ENCODE measurements at regions not wholly inside any gene's neighbourhood (a gene's known extent, or its start where the extent isn't known, plus 50 kb on each side); places are given as distances from the start of the nearest gene placed in this dataset.

GRCh38 chr4:95660719-95661118 lies 111.9 kb upstream of the UNC5C start:
- no peak for DNase-seq (ENCODE audit: low read depth)

DNA sequence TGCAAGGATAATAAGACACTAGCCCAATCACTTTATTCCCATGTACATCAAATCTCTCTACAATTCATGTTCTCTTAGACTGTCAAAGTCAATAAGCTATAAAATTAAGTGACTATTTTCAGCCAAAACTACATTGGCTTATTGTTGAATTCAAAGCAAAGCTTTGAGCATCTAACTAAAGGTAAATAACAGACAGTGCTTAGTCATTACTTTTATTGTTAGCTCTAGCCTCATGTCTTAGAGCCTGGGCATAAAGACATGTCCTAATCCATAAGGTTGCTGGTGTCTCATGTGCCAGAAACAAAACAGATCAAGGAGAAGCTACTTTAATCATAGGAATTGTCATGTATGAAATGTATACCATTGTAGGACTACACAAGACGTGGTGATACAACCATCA lies 103.1 kb upstream of the UNC5C start:
- no peak for DNase-seq (ENCODE audit: low read depth)

DNA sequence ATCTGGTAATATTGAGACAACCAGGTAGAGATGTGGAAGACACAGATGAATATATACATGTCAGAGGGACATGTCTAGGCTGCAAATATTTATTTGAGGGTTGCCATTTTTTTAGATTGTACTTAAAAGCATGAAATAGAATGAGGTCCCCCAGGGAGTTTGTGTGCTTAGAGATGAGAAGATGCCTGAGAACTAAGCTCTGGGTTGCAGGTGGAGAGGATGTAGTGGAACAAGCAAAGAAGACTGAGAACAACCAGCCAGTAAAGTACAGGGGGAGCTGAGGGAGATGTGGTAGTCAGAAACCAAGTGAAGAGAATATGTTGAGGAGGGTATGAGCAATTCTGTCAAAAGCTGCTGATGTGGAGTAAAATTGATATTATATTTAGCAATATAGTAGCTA lies 95.6 kb upstream of the UNC5C start:
- no peak for DNase-seq (ENCODE audit: low read depth)

- DNase-seq (ENCODE audit: low read depth): no peak
Measured at GRCh38 chr4:95643627-95644026, 94.9 kb upstream of the UNC5C start.

- DNase-seq (ENCODE audit: low read depth): no peak
Measured at GRCh38 chr4:95641571-95641970, 92.8 kb upstream of the UNC5C start.

DNA sequence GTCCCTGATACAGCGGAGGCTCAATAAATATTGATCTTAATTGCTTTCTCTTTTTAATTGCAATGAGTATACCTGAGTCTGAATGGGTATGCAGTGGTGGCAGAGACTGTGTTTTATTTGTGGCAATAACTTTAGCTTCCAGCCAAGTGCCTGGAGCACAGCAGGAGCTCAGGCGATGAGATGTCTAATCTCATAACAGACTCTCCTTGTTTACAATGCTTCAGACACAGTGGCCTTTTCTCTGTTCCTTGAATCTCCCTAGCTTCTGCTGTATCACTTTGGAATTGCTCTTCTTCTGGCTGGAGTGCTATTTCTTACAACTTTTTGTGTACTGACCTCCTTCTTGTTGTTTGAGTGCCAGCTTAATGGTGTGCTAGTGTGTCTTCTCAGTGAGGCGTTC lies 91.5 kb upstream of the UNC5C start:
- no peak for DNase-seq (ENCODE audit: low read depth)

DNA sequence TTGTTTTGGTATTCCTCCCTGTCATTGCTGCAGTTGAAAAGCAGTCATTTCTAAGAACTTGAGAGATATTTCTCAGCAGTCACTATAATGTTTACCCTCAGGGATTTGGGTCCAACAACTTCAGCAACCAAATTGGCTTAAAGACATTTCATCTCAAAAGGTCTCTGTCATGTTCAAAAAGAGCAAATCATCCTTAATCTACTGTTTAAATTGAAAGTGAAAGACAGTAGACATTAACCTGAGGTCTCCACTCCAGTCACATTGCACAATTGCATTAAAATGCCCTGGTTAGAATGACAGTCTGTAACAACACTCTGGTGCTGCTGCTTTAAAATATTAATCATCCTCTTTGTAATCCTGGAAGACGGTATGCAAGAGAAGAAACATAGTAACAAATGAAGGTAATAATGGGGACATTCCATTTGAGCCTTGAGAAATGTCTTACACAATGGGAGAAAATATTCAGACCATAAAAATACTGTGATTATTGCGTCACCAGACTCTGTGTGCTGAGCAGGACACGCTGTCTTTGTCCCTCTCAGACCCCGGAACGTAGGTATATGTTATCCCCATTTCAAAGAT lies 90.2 kb upstream of the UNC5C start:
- DNase-seq (ENCODE audit: low read depth): no peak

GRCh38 chr4:95637043-95637600 lies 88.3 kb upstream of the UNC5C start:
- DNase-seq (ENCODE audit: low read depth): no peak

DNA sequence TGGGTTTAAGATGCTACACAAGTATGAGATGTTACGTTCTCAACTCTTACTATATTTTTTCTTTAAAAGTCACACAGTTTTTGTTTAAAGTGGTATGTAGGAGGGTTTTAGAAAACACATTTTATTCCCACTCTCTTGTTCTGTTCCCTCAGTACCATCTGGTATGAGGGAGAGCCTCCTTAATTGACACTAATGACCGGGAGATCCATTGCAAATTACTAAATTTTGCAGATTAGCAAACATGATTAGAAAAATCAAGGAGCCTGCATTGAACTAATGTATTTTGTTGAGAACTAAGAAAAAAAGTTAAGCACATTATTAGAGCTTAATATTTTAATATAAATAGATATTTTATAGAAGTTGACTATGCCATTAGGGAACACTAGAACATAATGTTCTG lies 87.3 kb upstream of the UNC5C start:
- DNase-seq (ENCODE audit: low read depth): no peak

DNA sequence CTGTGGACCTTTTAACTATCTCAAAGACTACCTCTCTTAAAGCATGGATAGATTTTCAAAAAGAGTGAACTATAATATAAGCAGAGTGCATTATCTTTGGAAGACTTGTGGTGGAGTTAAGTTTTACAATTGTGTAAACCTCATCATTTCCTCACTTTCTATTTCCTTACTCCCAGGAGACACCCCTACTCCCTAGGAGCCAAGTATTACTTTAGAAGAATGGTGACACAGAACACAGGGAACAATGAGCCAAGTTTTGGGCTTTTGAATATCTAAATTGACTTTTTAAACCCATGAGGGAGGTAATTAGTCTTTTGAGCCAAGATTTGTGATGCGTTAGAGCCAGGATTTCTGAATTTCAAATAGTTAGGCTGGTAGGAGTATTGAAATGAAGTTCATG lies 78.9 kb upstream of the UNC5C start:
- DNase-seq (ENCODE audit: low read depth): no peak

GRCh38 chr4:95627024-95627605 lies 78.3 kb upstream of the UNC5C start:
- no peak for DNase-seq (ENCODE audit: low read depth)

GRCh38 chr4:95625020-95625419 lies 76.2 kb upstream of the UNC5C start:
- DNase-seq (ENCODE audit: low read depth): no peak

DNA sequence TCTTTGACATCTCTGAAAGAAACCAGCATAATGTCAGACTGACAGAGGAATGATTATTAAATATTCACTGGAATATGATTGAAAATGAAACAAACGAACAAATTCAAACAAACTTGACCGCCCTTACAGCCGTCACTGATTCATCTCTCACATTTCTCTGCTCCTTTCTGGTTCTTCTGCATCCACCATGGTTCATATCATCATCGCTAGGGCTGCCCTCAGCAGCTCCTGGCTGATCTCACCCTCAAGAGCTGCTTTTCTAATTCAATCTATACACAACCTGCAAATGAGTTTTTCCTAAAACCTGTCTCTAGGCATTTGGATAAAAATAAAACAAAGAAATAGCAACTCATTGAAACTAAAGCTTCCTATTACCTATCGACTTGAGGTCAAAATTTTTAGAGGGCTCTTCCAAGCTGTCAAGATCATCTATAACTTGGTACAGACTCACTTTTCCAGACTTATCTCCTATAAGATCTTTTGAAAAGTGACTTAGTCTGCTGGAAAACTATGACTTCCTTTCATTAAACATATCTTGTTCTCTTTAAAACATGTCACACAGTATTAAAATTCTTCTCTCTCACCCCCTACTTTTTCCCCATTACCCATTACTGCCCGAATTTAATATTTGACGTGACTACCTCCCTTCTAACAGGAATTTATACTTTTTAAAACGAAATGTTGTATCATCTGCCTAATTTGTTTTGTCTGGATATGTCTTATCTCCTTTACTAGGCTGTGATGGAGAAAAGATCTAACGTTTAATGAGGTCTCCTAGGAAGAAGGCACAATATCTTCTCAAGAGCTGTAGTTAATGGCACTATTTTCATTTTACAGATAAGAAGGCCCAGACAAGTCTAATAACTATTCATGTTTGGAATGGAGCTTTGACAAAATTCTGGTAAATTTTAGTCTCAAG lies 71.0 kb upstream of the UNC5C start:
- DNase-seq (ENCODE audit: low read depth): no peak

DNA sequence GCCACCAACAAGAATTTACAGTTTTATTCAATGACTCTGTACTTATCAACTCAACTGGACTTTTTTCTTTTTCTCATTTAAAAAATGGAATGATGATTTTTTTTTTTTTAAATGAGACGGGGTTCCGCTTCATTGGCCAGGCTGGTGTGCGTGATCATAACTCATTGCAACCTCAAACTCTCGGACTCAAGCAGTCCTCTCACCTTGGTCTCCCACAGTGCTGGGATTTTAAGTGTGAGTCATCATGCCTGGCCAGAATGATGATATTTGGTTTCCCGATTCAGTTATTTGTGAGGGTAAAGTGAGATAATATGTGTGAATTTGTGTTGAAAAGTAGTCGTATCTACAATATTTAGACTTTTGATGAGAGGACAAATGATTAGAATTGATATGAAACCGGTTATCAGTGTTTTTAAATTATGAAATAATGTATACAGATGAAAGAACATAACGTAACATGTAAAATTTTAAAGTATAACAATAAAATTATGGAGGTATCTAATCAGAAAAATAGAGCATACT lies 66.0 kb upstream of the UNC5C start:
- DNase-seq (ENCODE audit: low read depth): no peak

DNA sequence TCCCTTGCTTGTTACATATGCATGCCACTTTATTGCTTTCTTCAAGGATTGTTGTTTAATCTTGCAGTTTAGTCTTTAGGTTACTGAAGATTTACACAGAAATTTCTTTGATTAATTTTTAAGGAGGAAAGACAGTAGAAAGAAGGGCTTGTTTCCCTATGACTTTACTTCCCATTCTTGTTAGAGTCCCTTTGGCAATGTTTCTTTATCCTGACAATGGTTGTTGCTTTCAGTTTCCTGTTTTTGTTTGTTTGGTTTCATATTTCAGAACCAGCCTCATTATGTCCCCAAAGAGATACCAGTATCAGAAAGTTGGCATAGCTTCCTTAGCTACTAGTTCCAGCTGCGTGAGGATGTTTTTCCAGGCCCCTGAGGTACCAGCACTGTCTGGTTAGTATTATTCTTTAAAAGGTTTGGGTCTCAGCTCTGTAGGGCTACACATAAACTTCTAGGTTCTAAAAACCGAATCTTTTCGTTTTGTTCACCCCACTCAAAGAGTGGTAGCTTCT lies 61.3 kb upstream of the UNC5C start:
- no peak for DNase-seq (ENCODE audit: low read depth)

DNA sequence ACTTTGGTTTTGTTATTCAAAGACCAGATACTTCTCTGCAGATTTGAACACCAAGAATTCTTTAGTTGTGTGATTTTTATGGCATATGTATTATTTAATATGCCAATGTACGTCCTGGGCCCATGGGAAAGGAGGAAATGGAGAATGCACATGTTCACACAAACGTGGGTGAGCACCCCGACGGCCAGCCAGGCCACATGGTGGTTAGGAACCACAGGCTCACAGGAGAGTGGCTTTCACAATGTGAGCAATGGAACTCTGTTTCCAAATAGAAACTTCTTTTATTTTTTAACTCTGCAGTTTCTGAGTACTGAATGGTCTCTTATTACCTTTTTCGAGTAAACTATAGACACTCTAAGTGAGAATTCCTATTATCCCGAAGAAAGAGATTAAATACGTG lies 58.0 kb upstream of the UNC5C start:
- DNase-seq (ENCODE audit: low read depth): no peak

GRCh38 chr4:95603393-95603792 lies 54.6 kb upstream of the UNC5C start:
- no peak for DNase-seq (ENCODE audit: low read depth)

- DNase-seq (ENCODE audit: low read depth): no peak
Measured at GRCh38 chr4:95602872-95603271, 54.1 kb upstream of the UNC5C start.

DNA sequence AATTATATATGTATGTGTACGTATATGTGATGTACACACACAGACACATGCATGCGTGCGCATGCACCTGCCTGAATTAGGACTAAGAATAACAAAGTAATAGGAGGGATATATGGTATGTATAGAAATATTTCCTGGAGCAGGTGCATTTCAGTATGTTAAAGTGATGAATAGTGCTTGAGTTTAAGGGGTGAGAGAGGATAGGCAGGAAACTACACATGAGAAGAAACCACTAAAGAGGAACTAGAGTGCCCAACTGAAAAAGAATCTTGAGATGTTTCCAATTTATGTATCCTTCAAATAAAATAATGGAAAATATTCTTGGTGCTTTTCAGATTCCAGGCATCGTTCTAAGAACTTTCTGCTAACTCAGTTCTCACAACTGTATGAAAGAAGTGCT lies 52.6 kb upstream of the UNC5C start:
- DNase-seq (ENCODE audit: low read depth): no peak

DNA sequence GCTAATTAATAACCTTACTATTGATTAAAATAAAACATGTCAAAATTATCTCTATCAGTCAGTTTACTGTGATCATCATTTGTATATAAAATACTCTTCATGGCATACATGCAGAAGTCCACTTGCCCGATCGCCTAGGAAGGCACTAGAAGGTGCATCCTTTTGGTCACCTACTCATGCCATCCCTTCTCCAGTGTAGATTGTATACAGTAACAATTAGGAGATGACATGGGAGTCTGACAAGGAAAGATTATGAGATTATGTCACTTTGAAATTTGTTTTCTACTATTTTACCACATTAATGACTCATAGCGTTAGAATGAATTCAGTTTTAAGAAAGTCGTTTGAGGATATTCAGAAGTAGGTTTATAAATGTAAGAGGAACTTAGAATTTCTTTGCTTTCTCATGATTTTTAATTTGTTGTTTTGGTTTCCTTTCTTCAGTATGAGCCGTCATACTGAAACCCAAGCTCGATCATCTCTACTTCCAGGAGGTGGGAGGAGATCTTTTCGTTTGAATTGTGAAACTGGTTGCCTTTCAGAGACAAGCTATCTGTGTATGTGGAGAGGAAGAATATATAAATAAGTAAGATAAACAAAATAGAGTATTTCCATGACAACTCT lies 51.1 kb upstream of the UNC5C start:
- no peak for DNase-seq (ENCODE audit: low read depth)
